ENCODE measurements at regions not wholly inside any gene's neighbourhood (a gene's known extent, or its start where the extent isn't known, plus 50 kb on each side); places are given as distances from the start of the nearest gene placed in this dataset.

DNA sequence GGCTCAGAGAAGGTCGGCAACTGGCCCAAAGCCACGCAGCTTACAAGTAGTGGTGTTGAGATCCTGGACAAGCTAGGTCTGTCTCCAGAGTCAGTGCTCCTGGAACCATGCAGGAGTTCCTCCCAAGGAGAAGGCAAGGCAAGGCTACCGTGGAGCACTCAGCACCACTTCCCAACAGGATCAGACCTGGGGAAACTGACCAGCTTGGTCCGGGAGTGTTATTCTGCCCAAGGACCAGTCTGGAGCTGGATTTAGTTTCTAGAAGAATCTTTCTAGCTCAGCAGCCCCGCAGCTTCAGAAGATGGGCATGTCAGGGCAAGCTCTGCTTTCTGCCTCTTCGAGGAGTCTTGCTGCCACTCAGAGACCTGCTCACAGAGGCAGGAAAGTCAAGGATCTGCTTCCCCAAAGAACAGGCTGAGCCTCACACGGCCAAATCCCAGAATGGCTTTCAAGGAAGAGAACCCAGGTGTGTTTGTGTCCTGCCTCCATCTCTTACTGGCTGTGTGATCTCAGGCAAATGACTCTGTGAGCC lies 302.8 kb downstream of the MATN1 start:
- H3K36me3 ChIP-seq (ENCODE audit: insufficient read depth, low read length), result no peaks in the 10 kb centered on the region
- H3K9me3 ChIP-seq (ENCODE audit: low read length), result no peaks in the 10 kb centered on the region
- no peak overlapping the region for H2AFZ ChIP-seq (ENCODE audit: low read length)
- no peak for DNase-seq
- no peaks in the 10 kb centered on the region for H3K27me3 ChIP-seq (ENCODE audit: low read length)
- H3K9me2 ChIP-seq (replicated peaks; ENCODE audit: insufficient read depth, low read length), result no peaks in the 10 kb centered on the region
- H4K20me1 ChIP-seq (ENCODE audit: insufficient read depth, low read depth, low read length), result no peaks in the 10 kb centered on the region
- no peak overlapping the region for H3K4me3 ChIP-seq (ENCODE audit: low read length)
- no peak overlapping the region for H3K4me2 ChIP-seq (ENCODE audit: low read depth, low read length, poor library complexity, severe bottlenecking)
- no peak overlapping the region for H3K27ac ChIP-seq (ENCODE audit: low read length)
- H3K4me1 ChIP-seq (ENCODE audit: low read length), result no peaks in the 10 kb centered on the region
- H3K9ac ChIP-seq (ENCODE audit: low read length), result no peak overlapping the region
- no peaks in the 10 kb centered on the region for H3K79me2 ChIP-seq (ENCODE audit: low read length)

DNA sequence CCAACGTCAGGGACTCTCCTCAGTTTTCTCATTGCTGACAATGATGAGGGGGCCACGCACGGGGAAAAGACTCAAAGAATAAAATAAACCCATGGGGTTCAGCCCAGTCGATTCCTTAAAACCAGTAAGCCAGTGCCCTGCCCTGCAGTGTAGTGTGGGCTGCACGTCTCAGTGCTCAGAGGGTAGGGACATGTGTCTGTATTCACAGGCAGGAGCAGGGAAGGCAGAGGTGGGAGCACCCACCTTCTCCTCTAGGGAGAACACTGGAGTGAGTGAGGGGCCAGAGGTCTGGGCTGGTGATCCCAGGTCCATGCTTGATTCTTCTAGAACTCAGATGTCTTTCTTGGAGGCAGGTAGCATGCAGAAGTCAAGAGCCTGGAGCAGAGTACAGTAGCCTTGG lies 303.6 kb downstream of the MATN1 start:
- Histone ChIP-seq H3K36me3 (ENCODE audit: insufficient read depth, low read length) (no peaks in the 10 kb centered on the region), H3K4me1 (ENCODE audit: low read length) (no peaks in the 10 kb centered on the region), H3K9me3 (ENCODE audit: low read length) (no peaks in the 10 kb centered on the region), H3K27me3 (ENCODE audit: low read length) (no peaks in the 10 kb centered on the region), H2AFZ (ENCODE audit: low read length) (no peak overlapping the region), H3K27ac (ENCODE audit: low read length) (no peak overlapping the region), H4K20me1 (ENCODE audit: insufficient read depth, low read depth, low read length) (no peaks in the 10 kb centered on the region), H3K9ac (ENCODE audit: low read length) (no peak overlapping the region), H3K9me2 (replicated peaks; ENCODE audit: insufficient read depth, low read length) (no peaks in the 10 kb centered on the region), H3K4me3 (ENCODE audit: low read length) (no peak overlapping the region), H3K4me2 (ENCODE audit: low read depth, low read length, poor library complexity, severe bottlenecking) (no peak overlapping the region), H3K79me2 (ENCODE audit: low read length) (no peaks in the 10 kb centered on the region)
- no peak for DNase-seq

- no peak overlapping the region for H3K27ac ChIP-seq (ENCODE audit: low read length)
- H3K9ac ChIP-seq (ENCODE audit: low read length), result no peak overlapping the region
- H2AFZ ChIP-seq (ENCODE audit: low read length), result no peak overlapping the region
- H3K79me2 ChIP-seq (ENCODE audit: low read length), result no peaks in the 10 kb centered on the region
- H3K9me2 ChIP-seq (replicated peaks; ENCODE audit: insufficient read depth, low read length), result no peaks in the 10 kb centered on the region
- no peak for DNase-seq
- H3K27me3 ChIP-seq (ENCODE audit: low read length), result no peaks in the 10 kb centered on the region
- no peaks in the 10 kb centered on the region for H3K9me3 ChIP-seq (ENCODE audit: low read length)
- no peaks in the 10 kb centered on the region for H3K4me1 ChIP-seq (ENCODE audit: low read length)
- H4K20me1 ChIP-seq (ENCODE audit: insufficient read depth, low read depth, low read length), result no peaks in the 10 kb centered on the region
- H3K4me2 ChIP-seq (ENCODE audit: low read depth, low read length, poor library complexity, severe bottlenecking), result no peak overlapping the region
- no peak overlapping the region for H3K4me3 ChIP-seq (ENCODE audit: low read length)
- H3K36me3 ChIP-seq (ENCODE audit: insufficient read depth, low read length), result no peaks in the 10 kb centered on the region
Observed at GRCh38 chr1:30418939-30419720, 304.3 kb downstream of the MATN1 start.

- H3K9ac ChIP-seq (ENCODE audit: low read length), result no peak overlapping the region
- no peak overlapping the region for H2AFZ ChIP-seq (ENCODE audit: low read length)
- H3K4me2 ChIP-seq (ENCODE audit: low read depth, low read length, poor library complexity, severe bottlenecking), result no peak overlapping the region
- no peaks in the 10 kb centered on the region for H3K9me2 ChIP-seq (replicated peaks; ENCODE audit: insufficient read depth, low read length)
- H3K27me3 ChIP-seq (ENCODE audit: low read length), result no peaks in the 10 kb centered on the region
- no peak overlapping the region for H3K27ac ChIP-seq (ENCODE audit: low read length)
- H3K9me3 ChIP-seq (ENCODE audit: low read length), result no peaks in the 10 kb centered on the region
- no peaks in the 10 kb centered on the region for H3K36me3 ChIP-seq (ENCODE audit: insufficient read depth, low read length)
- no peaks in the 10 kb centered on the region for H3K79me2 ChIP-seq (ENCODE audit: low read length)
- DNase-seq, result no peak
- H3K4me1 ChIP-seq (ENCODE audit: low read length), result peaks cover 4% of the 10 kb centered on the region
- no peak overlapping the region for H3K4me3 ChIP-seq (ENCODE audit: low read length)
- H4K20me1 ChIP-seq (ENCODE audit: insufficient read depth, low read depth, low read length), result no peaks in the 10 kb centered on the region
Observed at GRCh38 chr1:30418061-30418938, 305.1 kb downstream of the MATN1 start.

- no peak overlapping the region for H3K9ac ChIP-seq (ENCODE audit: low read length)
- no peaks in the 10 kb centered on the region for H3K9me2 ChIP-seq (replicated peaks; ENCODE audit: insufficient read depth, low read length)
- H3K36me3 ChIP-seq (ENCODE audit: insufficient read depth, low read length), result no peaks in the 10 kb centered on the region
- H3K4me2 ChIP-seq (ENCODE audit: low read depth, low read length, poor library complexity, severe bottlenecking), result no peak overlapping the region
- H3K4me1 ChIP-seq (ENCODE audit: low read length), result peaks cover 5% of the 10 kb centered on the region
- no peak for DNase-seq
- H3K4me3 ChIP-seq (ENCODE audit: low read length), result no peak overlapping the region
- no peak overlapping the region for H3K27ac ChIP-seq (ENCODE audit: low read length)
- H4K20me1 ChIP-seq (ENCODE audit: insufficient read depth, low read depth, low read length), result no peaks in the 10 kb centered on the region
- H3K79me2 ChIP-seq (ENCODE audit: low read length), result no peaks in the 10 kb centered on the region
- H3K9me3 ChIP-seq (ENCODE audit: low read length), result no peaks in the 10 kb centered on the region
- H3K27me3 ChIP-seq (ENCODE audit: low read length), result no peaks in the 10 kb centered on the region
- no peak overlapping the region for H2AFZ ChIP-seq (ENCODE audit: low read length)
Observed at GRCh38 chr1:30417701-30418046, 305.7 kb downstream of the MATN1 start.

DNA sequence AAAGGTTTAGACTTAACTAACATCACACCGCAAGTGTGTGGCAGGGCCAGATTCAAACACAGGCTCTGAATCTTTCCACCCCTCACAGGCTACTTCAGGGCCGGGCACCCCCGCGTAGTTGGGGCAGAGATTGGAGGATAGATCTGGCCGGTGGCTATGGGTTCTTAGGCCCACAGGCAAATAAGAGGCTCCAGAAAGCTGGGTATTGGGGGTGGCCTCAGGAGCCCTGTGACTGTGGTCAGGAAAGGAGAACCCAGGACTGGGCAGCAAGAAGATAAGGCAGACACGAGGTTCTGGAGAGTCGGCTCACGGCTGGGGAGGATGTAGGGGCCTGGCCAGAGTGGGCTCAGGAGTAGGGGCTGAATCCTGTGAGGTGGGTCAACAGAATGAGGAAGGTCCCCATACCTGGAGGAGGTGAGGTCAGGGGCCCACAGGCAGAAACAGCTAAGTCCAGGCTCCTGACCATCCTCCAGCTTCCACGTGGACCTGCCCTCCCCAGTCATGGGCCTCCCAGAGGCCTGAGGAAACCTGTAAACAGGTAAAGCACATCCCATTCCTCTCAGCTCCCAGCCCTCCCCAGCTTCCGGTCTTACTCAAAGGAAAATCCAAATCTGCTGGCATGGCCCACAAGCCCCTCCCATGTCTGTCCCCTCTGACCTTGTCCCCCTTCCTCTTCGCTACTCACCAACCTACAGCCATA lies 306.2 kb downstream of the MATN1 start:
- no peaks in the 10 kb centered on the region for H3K36me3 ChIP-seq (ENCODE audit: insufficient read depth, low read length)
- no peak overlapping the region for H3K4me2 ChIP-seq (ENCODE audit: low read depth, low read length, poor library complexity, severe bottlenecking)

DNA sequence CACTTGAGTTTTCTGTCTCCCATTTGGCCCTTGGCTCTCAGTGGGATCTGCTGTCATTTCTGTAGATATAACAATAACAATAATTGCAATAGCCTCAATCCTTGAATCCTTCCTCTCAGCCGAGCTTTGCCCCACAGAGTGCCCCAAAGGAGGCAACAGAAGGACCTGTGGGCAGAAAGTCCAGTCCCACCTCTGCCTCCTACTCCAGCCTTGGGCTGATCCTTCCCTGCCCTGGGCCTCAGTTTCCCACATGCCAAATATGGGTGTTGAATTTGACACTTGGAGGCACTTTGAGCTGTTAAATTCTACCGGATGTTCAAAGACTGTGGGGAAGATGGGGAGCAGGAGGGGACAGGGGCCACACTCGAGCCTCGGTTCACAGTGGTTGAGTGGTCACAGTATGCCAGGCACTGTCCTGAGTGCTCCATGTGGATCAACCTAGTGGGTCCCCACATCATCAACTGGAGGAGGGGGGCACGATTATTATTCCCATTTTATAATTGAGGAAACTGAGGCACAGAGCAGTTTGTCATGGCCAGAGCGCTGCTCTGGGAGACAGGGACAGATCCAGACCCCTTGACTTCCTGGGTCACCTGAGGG lies 307.1 kb downstream of the MATN1 start:
- H3K9ac ChIP-seq (ENCODE audit: low read length), result no peak overlapping the region
- no peak overlapping the region for H3K4me3 ChIP-seq (ENCODE audit: low read length)
- no peaks in the 10 kb centered on the region for H3K79me2 ChIP-seq (ENCODE audit: low read length)
- H3K27ac ChIP-seq (ENCODE audit: low read length), result no peak overlapping the region
- no peak overlapping the region for H3K4me2 ChIP-seq (ENCODE audit: low read depth, low read length, poor library complexity, severe bottlenecking)
- H3K9me2 ChIP-seq (replicated peaks; ENCODE audit: insufficient read depth, low read length), result no peaks in the 10 kb centered on the region
- no peaks in the 10 kb centered on the region for H4K20me1 ChIP-seq (ENCODE audit: insufficient read depth, low read depth, low read length)
- no peaks in the 10 kb centered on the region for H3K9me3 ChIP-seq (ENCODE audit: low read length)
- H3K27me3 ChIP-seq (ENCODE audit: low read length), result no peaks in the 10 kb centered on the region
- no peaks in the 10 kb centered on the region for H3K36me3 ChIP-seq (ENCODE audit: insufficient read depth, low read length)
- no peak for DNase-seq
- no peak overlapping the region for H2AFZ ChIP-seq (ENCODE audit: low read length)
- peaks cover 5% of the 10 kb centered on the region for H3K4me1 ChIP-seq (ENCODE audit: low read length)

More for the DNA sequence above, 306.2 kb downstream of the MATN1 start:
- no peak overlapping the region for H3K4me3 ChIP-seq (ENCODE audit: low read length)
- H3K9me3 ChIP-seq (ENCODE audit: low read length), result no peaks in the 10 kb centered on the region
- H3K9me2 ChIP-seq (replicated peaks; ENCODE audit: insufficient read depth, low read length), result no peaks in the 10 kb centered on the region
- DNase-seq, result no peak
- H2AFZ ChIP-seq (ENCODE audit: low read length), result no peak overlapping the region
- no peak overlapping the region for H3K27ac ChIP-seq (ENCODE audit: low read length)
- no peaks in the 10 kb centered on the region for H4K20me1 ChIP-seq (ENCODE audit: insufficient read depth, low read depth, low read length)
- H3K79me2 ChIP-seq (ENCODE audit: low read length), result no peaks in the 10 kb centered on the region
- H3K27me3 ChIP-seq (ENCODE audit: low read length), result no peaks in the 10 kb centered on the region
- peaks cover 5% of the 10 kb centered on the region for H3K4me1 ChIP-seq (ENCODE audit: low read length)
- H3K9ac ChIP-seq (ENCODE audit: low read length), result no peak overlapping the region
